GM13977 (cell line): ENCODE measurements at regions not wholly inside any gene's neighbourhood (a gene's known extent, or its start where the extent isn't known, plus 50 kb on each side); places are given as distances from the start of the nearest gene placed in this dataset.
"Not testable (repeated sequence)": the region's sequence is repeated elsewhere in the genome, so short reads cannot be mapped to it uniquely, and the experiment has no call there.

Experiments
- DNase-seq: peaks from one replicate; pipeline ENCODE4 v3.0.0; 2012; ENCODE audit warnings: low spot score
- CTCF ChIP-seq: IDR thresholded peaks from 2 replicates; pipeline ENCODE4 v1.5.1; 2012; ENCODE audit warnings: mild to moderate bottlenecking, control low read depth; ENCODE audit not compliant: insufficient read depth; ENCODE audit errors: extremely low read depth, missing control alignments
- in situ Hi-C: fragments of 300-500 bp; cut with MboI; formaldehyde crosslinking; loops from one replicate; pipeline ENCODE4 v1.12.0; 2022; ENCODE audit warnings: low sequenced_read_pairs, low pct_unique_long_range_greater_than_20kb, mixed read lengths, inconsistent platforms; ENCODE audit not compliant: unreplicated experiment

GRCh38 chr4:177798161-177798560 is 355.9 kb upstream of the AGA start:
- DNase-seq = no peak

GRCh38 chr4:177802162-177802561 is 359.9 kb upstream of the AGA start:
- TF ChIP-seq CTCF = no peak
- in situ Hi-C loops = no loop called here
- no peak for DNase-seq

More at GRCh38 chr4:177798161-177798560, 355.9 kb upstream of the AGA start:
- no peak for TF ChIP-seq CTCF
- in situ Hi-C loops = no loop called here

- in situ Hi-C loops = no loop called here
- DNase-seq = no peak
- TF ChIP-seq CTCF = no peak
These were observed 360.4 kb upstream of the AGA start for GRCh38 chr4:177802661-177803060.

- DNase-seq = no peak
- in situ Hi-C loops = no loop called here
- no peak for TF ChIP-seq CTCF
These were observed 360.9 kb upstream of the AGA start for GRCh38 chr4:177803151-177803550.

GRCh38 chr4:177809791-177810190 is 367.6 kb upstream of the AGA start:
- no peak for TF ChIP-seq CTCF
- no peak for DNase-seq
- in situ Hi-C loops = no loop called here

GRCh38 chr4:177810220-177810619 is 368.0 kb upstream of the AGA start:
- in situ Hi-C loops = no loop called here
- no peak for DNase-seq
- TF ChIP-seq CTCF = no peak

- DNase-seq, in situ Hi-C loops: not testable (repeated sequence)
These were observed 376.2 kb upstream of the AGA start for GRCh38 chr4:177818392-177818791.
